Esophagus squamous epithelium (tissue), 5 donors: ENCODE measurements at regions not wholly inside any gene's neighbourhood (a gene's known extent, or its start where the extent isn't known, plus 50 kb on each side); places are given as distances from the start of the nearest gene placed in this dataset.
A peak's percentile ranks its signal among the peaks of the same experiment; 100 is the strongest.

Source experiments
- DNase-seq: peaks from one replicate; lab custom pipeline; 2025; lab: John Stamatoyannopoulos, UW
- H3K27ac ChIP-seq, 4 donors: fragments of 200-600 bp; sonication (generic); one replicate each; pipeline ENCODE4 v1.5.1; 2016 to 2019; ENCODE audit warnings: mild to moderate bottlenecking in 1 of 4
- H3K27me3 ChIP-seq, 4 donors: fragments of 200-600 bp; sonication (generic); 1 replicate in 3 of 4; 2 replicates in 1 of 4; pipeline versions ENCODE4 v1.5.1 to v1.6.0; 2017 to 2021; ENCODE audit warnings: antibody characterized with exemption in 1 of 4
- H3K36me3 ChIP-seq, 3 donors: fragments of 200-600 bp; sonication (generic); one replicate each; pipeline ENCODE4 v1.5.1; 2016 to 2019
- H3K4me1 ChIP-seq, 3 donors: fragments of 200-600 bp; sonication (generic); one replicate each; pipeline ENCODE4 v1.5.1; 2017 to 2019
- H3K4me3 ChIP-seq, 4 donors: fragments of 200-600 bp; sonication (generic); 1 replicate in 3 of 4; 2 replicates in 1 of 4; pipeline ENCODE4 v1.5.1; 2016 to 2019; ENCODE audit warnings: mild to moderate bottlenecking in 2 of 4, moderate library complexity in 1 of 4
- H3K9me3 ChIP-seq, 3 donors: fragments of 200-600 bp; sonication (generic); one replicate each; pipeline ENCODE4 v1.5.1; 2016 to 2019
- CTCF ChIP-seq, 6 experiments: fragments of 450-650 bp in 4 of 6; fragments of 200-600 bp in 2 of 6; sonication (generic) in 2 of 6; IDR thresholded peaks; one replicate each; pipeline ENCODE4 v1.5.1; 2016 to 2019; ENCODE audit warnings: antibody characterized with exemption in 6 of 6, mild to moderate bottlenecking in 4 of 6, moderate library complexity in 4 of 6
- POLR2A ChIP-seq, 4 donors: fragments of 450-650 bp; IDR thresholded peaks; one replicate each; pipeline ENCODE4 v1.6.1; 2017; ENCODE audit warnings: antibody characterized with exemption in 4 of 4, mild to moderate bottlenecking in 4 of 4, moderate library complexity in 3 of 4
- WGBS, 2 donors: methylation state at CpG; one replicate each; pipeline ENCODE4 v1.1.5; 2018; 5-methylcytosine and 5-hydroxymethylcytosine counted together
- intact Hi-C: fragments of 100-400 bp; cut with DNase I; formaldehyde crosslinking; loops from one replicate; pipeline ENCODE4 v1.15.0; 2022
- donor health status: DM: yes; HTN: yes; CAD: no.

- Histone ChIP-seq H3K36me3 (no peaks in the 10 kb centered on the region), H3K9me3 (no peaks in the 10 kb centered on the region), H3K4me1 (no peaks in the 10 kb centered on the region), H3K27me3 (no peaks in the 10 kb centered on the region), H3K4me3 (no peak overlapping the region), H3K27ac (no peak overlapping the region)
- no peak for TF ChIP-seq POLR2A (IDR thresholded peaks at IDR 0.05)
- TF ChIP-seq CTCF (IDR thresholded peaks at IDR 0.05) = no peak
- intact Hi-C loops = no loop called here
- WGBS, 2 donors = 73 to 80% methylated on average over 3 of the region's 3 CpGs
- DNase-seq = no peak
Measured at GRCh38 chr11:109862835-109863234, 230.4 kb upstream of the ZC3H12C start.

GRCh38 chr11:109864151-109864661 is 229.0 kb upstream of the ZC3H12C start:
- H3K9me3 ChIP-seq = no peaks in the 10 kb centered on the region
- no peak for DNase-seq
- intact Hi-C loops = no loop called here
- 64 to 78% methylated on average over 3 of the region's 3 CpGs for WGBS, 2 donors
- H3K4me3 ChIP-seq = no peak overlapping the region
- H3K27me3 ChIP-seq = no peaks in the 10 kb centered on the region
- H3K36me3 ChIP-seq = no peaks in the 10 kb centered on the region
- H3K4me1 ChIP-seq = no peaks in the 10 kb centered on the region
- no peak overlapping the region for H3K27ac ChIP-seq
- TF ChIP-seq CTCF (IDR thresholded peaks at IDR 0.05) (no peak), POLR2A (IDR thresholded peaks at IDR 0.05) (no peak)

GRCh38 chr11:109864834-109865547 is 228.2 kb upstream of the ZC3H12C start:
- H3K4me3 ChIP-seq = no peak overlapping the region

GRCh38 chr11:109865548-109866186 is 227.5 kb upstream of the ZC3H12C start:
- Histone ChIP-seq H3K27me3 (no peaks in the 10 kb centered on the region), H3K4me1 (no peaks in the 10 kb centered on the region), H3K36me3 (no peaks in the 10 kb centered on the region), H3K4me3 (no peak overlapping the region), H3K27ac (no peak overlapping the region), H3K9me3 (no peaks in the 10 kb centered on the region)
- 76 to 86% methylated on average over 5 of the region's 5 CpGs for WGBS, 2 donors
- intact Hi-C loops = no loop called here
- no peak for DNase-seq
- TF ChIP-seq POLR2A (IDR thresholded peaks at IDR 0.05) (no peak), CTCF (IDR thresholded peaks at IDR 0.05) (peak in 2 of 6 experiments; percentile 5 to 23)

More at GRCh38 chr11:109864834-109865547, 228.2 kb upstream of the ZC3H12C start:
- WGBS, 2 donors = 43 to 44% methylated on average over 2 of the region's 2 CpGs
- no peak for DNase-seq
- no peaks in the 10 kb centered on the region for H3K9me3 ChIP-seq
- intact Hi-C loops = no loop called here
- H3K27me3 ChIP-seq = no peaks in the 10 kb centered on the region
- no peaks in the 10 kb centered on the region for H3K4me1 ChIP-seq
- no peak for TF ChIP-seq POLR2A (IDR thresholded peaks at IDR 0.05)
- TF ChIP-seq CTCF (IDR thresholded peaks at IDR 0.05) = no peak
- no peak overlapping the region for H3K27ac ChIP-seq
- H3K36me3 ChIP-seq = no peaks in the 10 kb centered on the region

- Histone ChIP-seq H3K9me3 (no peaks in the 10 kb centered on the region), H3K27me3 (no peaks in the 10 kb centered on the region), H3K4me1 (no peaks in the 10 kb centered on the region), H3K27ac (no peak overlapping the region), H3K36me3 (no peaks in the 10 kb centered on the region), H3K4me3 (no peak overlapping the region)
- 83 to 85% methylated on average over 2 of the region's 2 CpGs for WGBS, 2 donors
- no peak for DNase-seq
- intact Hi-C loops = no loop called here
- no peak for TF ChIP-seq POLR2A (IDR thresholded peaks at IDR 0.05)
- TF ChIP-seq CTCF (IDR thresholded peaks at IDR 0.05) = no peak
Measured at GRCh38 chr11:109867784-109868183, 225.4 kb upstream of the ZC3H12C start.
